Inferior parietal cortex (tissue), 1 donor: ENCODE measurements at regions not wholly inside any gene's neighbourhood (a gene's known extent, or its start where the extent isn't known, plus 50 kb on each side); places are given as distances from the start of the nearest gene placed in this dataset.

Experiments used
- DNase-seq: peaks from one replicate; pipeline ENCODE4 v3.0.0-alpha.2; 2016; ENCODE audit errors: extremely low spot score

DNA sequence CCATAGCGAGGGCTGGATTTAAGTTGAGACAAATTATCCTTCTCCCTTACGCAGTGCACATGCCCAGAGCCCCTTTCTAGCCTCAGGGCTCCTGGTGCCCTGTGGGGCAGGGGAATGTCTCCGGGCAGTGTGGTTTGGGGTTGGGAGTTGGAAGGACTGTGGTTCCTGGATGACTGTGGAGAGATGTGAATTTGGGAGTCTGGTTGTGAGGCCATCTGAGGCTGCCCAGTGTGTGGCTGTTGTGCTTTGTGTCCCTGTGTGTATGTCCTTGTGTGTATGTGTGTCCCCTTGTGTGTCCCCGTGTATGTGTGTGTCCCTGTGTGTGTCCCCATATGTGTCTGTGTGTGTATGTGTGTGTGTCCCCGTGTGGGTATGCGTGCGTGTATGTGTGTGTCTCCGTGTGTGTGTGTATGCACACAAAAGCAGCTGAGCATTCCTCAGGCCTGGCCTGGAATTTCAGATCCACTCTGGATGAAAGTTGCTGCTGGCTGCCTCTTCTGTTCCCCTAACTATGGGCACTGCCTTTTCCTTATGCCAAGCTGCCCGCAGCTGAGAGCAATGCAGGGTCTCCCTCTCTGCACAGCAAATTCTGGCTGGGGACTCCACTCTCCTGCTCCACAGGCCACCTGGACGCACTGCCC, 65.4 kb downstream of the UBIAD1 start:
- DNase-seq: no peak

DNA sequence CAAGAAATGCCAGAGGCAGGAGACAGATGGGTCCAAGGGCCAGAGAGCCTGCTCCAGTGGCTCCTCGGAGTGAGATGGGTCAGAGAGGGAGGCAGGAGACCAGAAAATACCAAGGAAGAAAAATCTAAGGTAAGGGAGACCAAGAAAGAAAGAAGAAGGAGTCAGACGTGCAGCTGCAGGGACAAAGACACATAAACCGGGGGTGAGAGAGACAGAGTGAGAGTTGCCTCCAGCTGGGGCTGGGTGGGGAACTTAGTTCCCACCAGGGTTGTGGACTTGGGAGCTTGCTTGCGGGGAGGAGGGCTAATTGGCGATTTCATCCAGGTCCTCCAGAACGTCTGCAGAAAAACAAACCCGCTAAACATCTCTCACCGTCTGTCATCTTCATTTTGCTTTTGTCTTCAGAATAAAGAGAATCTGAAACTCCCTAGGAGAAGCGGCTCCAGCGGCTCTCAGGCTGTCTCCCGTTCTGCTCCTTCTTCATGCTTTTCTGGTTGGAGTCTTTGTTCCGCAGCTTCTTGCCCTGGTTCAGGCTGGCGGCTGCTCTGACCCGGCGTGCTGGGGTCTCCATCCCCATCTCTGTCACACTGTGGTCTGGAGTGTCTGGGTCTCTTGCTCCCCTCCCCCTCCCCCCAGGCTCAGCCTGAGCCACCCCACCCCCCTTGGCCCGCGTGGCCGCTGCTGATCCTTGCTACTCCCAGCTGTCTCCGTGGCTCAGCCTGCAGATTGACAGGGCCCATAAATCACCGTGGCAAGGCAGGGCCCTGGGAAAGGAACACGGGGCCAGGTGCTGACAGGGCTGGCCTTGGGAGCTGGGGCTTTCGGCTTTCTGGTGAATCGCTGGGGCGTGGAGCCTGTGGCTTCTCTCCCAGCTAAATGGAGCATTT, 66.6 kb downstream of the UBIAD1 start:
- DNase-seq: no peak

DNA sequence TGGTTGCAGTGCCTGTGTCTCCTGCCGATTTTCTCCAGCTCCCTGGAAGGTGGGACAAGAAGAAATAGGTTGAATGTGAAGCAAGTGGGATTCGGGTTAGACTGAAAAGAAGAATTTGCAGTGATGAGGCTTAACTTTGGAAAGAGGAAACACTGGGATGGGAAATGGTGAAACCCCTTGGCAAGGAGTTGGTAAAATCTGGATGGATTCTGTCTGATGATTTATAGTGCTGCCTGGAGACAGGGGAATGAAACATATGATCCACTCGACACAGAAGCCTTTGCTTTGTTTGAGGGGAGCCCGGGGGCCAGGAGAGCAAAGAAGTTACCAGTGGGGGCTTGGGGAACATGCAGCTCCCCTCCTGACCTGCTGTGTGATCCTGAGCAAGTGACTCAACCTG, 67.2 kb downstream of the UBIAD1 start:
- no peak for DNase-seq

DNA sequence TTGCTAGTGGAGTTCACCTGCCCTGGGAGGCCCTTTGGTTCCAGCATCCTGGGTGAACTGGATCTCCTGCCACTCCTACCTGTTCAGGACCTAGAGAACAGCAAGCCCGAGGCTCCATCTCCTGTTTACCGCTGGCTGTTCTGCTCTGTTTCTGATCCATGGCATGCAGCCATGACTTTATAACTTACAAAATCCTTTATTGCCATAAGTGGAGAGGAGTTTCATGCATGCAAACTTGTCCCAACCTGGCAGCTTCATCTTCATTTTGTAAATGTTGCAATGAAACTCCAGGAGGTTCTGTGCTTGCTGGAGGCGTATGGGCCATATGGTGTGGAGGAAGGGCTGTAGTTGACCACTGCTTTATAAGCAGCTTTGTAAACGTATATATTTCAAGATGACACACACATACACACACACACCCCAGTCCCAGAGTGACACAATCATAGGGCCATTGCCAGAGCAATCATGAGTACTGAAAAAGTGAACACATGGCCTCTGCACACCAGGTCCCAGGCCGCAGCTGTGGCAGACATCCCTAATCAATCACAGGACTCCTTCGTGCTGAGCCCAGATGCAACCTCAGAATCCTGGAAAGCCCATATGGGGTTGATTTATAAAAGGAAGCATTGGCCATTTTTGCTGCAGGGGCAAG, 69.0 kb downstream of the UBIAD1 start:
- DNase-seq: peak; percentile 32

DNA sequence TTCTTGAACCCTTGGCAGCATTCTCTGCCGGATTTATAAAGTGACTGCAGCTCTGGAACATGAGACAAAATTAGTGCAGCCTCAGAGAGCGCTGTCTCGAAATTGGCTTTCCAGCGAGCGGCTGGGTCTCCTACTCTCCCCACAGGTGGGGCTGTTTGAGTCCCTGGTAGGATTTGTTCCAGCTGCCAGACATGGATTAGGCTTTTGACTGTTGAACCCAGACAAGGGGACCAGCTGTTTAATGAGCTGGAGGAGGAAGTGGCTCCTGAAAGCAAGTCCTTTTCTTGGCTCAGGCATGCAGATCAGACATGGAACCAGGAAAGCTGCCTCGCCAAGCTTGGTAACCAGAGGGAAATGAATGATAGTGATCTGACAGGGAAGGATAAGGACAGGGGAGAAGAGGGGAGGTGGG, 69.6 kb downstream of the UBIAD1 start:
- no peak for DNase-seq

DNA sequence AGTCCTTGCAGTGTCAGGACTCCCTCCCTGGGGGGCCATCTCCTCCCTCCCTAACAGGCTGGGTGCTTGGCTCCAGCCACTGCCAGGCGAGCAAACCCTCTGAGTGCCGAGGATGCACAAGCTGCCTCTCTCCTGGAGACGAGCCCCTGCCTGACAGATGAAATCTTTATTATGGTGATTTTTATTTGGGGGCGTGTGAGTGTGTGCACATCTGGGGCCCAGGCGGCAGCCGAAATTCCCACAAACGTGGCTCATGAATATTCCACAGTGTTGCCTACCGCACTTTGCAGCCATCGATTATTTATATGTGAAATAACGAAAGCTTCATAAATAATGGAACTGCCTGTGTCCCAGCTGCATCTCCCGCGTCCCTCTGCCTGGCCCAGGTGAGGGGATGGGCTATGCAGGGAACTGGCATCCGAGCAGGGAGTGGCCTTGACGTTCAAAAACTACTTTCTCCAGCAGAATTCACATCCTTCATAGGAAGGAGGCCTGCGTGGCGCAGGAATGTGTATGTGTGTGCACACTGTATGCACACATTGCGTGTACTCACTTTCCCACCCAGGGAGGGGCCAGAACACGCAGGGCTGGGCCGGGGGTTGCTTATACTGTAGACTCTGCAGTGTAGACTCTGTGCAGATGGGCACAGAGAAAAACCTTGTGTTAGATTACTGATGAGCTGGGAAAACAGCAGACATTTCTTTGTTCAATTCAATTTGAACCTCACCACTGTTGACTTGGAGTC, 73.1 kb downstream of the UBIAD1 start:
- DNase-seq: no peak

DNA sequence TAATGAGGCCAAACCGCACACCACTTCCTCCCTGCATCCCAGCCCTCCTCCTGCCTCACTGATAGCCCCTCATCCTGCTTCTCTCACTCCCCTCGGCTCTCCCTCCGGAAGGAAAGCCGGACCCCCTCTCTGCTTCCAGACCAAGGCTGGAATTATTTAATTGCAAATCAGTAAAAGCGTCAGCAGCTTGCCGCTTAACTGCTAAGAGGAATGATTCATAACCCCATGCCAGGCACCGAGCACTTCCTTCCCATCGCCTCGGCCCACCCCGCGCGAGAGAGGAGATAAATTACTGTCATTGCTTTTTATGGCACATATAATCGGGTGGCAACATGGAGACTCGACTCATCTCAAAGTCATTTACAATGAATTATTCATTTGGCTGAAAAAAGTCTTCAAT, 77.3 kb downstream of the UBIAD1 start:
- DNase-seq: no peak

DNA sequence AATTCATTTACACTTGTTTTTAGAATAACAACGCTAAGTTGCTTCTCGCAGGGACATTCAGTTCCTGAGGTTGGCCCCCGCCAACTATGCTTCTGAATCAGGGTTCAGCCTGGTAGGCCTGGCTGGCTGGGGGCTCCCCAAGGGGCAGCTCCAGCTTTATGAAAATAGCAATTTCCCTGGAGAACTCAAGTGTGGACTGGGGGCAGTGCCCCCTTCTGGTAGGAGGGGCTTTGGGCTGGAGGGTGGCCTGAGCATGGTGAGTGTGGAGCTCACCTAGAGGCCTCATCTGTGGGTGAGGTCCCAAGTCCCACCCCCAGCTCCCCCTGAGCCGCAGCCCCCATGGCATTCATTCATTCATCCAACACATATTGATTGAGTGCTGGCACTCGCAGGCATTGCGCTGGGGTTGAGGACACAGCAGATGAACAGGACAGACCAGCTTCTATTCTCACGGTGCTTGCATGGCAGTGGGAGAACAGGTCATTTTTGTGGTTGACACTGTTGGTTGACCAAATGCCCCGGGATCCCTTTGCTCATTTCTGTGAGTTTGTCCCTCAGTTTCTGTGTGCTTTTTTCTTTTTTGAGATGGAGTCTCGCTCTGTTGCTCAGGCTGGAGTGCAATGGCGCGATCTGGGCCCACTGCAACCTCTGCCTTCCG, 79.2 kb downstream of the UBIAD1 start:
- no peak for DNase-seq

DNA sequence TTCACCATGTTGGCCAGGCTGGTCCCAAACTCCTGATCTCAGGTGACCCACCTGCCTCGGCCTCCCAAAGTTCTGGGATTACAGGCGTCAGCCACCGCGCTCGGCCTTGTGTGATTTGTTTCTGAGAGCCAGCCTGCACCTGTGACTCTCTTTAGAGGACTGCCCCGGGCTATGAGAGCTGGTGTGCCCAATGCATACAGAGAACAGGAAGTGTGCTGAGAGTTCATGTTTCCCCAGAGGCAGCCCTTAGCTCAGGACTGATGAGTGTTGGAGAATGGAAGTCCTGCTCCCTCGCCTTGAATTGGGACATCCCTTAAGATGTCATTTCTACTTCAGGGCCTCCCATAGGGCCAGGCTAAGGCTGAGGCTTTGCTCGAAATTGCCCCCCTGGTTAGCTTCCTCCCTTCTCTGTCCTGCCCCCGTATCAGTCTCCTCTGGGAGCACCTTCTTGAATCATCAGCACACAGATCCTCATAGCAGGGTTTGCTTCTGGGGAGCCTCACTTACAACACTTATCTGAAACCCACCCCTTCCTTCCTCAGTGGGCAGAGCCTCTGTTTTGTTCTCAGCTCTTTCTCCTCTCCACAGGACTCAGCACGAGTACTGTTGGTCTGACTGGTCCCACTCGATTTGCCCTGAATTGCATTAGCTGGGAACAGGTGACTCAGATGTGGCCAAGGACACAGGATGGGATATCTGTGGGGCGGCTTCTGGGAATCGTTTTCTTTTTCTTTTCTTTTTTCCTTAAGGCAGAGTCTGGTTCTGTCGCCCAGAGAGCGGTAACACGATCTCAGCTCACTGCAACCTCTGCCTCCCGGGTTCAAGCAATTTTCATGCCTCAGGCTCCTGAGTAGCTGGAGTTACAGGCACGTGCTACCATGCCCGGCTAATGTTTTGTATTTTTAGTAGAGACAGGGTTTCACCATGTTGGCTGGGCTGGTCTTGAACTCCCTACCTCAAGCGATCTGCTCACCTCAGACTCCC, 80.1 kb downstream of the UBIAD1 start:
- DNase-seq: no peak

DNA sequence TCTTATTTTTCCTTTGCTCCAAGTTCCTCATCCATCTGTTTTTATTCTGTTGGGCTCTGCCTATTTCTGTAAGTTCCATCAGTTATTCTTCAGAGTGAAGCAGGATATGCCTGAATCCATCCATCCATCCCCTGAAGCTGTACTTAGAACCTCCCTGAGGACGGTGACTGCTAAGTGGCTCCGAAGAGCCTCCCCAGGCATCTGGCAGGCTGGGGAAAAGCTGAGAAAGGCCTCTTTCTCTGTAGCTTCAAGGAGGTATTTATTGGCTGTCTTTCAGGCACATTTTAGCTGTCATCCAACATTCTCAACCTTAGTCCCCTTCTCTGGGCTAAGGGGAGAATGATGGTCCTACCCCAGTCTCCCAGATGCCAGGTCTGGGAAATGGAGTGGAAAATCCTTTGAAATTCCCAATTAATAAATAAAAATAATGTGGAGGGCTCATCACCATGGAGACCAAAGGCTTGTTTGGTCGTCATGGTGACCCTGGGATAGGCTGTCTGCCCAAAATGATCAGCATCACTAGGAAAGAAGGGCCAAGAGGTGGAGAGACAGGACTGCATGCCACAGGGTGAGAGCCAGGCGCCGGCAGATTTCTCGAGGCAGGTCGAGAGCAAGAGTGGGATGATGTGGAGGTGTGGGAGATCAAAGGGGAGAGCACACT, 82.0 kb downstream of the UBIAD1 start:
- peak; percentile 45 for DNase-seq

DNA sequence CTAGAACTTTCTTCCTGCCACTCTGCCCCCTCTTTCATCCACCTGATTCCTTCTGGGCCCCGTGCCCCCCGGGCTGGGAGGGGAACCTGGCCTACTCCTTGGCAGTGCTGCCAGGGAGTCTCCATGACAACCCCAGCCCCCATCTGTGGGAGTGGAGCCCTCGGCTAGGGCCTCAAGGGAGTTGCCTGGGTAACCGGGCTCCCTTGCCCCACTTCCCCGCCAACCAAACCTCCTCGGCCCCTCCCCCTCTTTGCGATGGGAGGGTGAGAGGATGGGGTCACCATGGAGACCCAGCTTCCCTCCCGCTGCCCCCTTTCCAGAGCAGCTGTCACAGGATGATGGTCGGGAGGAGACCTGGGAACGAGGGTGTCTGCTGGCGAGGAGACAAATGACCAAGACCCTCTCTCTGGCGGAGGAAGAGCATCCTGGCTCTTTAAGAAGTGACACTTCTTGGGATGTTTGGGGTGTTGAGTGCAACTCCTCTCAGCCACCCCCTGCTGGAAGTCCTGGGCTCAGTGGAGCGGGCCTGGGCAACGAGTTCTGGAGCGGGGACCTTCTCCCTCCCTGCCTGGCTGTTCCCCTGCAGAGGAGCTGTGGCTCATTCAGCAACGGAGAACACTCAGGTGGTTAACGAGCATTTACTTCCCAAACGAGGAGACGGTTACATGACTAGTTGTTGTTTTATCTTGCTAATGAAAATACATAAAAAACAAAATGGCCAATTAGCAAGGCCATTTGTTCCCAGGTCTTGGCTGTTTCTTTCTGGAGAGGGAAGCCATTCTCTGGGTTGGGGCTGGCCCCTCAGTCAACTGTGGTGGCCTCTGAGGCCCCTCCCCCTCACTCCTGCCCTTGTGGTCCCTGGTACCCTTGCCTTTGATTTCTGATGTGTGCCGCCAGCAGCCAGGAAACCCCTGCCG, 82.8 kb downstream of the UBIAD1 start:
- peak; percentile 55 for DNase-seq

DNA sequence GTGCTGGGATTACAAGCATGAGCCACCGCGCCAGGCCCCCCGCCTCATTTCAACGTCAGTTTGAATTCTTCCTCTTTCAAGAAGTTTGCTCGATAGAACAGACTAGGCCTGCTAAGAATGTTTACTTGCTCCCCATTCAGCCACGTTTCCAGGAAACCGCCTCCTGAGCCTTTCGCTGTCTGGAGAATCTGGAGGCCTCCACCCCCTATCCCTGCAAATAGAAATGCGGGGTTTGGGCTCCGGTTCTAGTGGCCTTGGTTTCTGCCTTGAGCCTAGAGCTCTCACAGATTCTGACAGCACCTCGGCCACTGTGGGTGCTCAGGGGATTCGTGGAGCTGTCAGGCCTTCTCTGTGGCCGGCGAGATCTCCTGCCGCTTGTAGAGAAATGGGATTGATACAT, 84.3 kb downstream of the UBIAD1 start:
- DNase-seq: no peak

DNA sequence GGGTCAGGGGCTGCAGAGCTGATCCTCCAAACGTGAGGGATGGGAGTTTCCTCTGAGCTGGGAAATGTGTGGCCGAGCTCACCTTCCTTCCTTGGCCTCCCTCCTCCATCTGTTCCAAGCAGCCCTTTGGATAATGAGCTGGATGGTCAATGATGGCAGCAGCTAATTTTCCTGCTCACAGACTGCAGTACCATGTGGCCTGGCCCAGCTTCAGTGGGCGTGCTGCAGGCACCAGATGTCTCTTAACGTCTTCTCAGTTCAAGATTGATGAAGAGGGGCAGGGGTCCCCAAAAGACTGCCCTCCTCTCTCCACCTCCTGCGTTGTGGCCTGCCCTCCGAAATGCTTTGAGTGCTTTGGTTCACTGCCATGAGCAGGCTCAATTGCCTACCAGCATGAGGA, 86.0 kb downstream of the UBIAD1 start:
- DNase-seq: no peak

DNA sequence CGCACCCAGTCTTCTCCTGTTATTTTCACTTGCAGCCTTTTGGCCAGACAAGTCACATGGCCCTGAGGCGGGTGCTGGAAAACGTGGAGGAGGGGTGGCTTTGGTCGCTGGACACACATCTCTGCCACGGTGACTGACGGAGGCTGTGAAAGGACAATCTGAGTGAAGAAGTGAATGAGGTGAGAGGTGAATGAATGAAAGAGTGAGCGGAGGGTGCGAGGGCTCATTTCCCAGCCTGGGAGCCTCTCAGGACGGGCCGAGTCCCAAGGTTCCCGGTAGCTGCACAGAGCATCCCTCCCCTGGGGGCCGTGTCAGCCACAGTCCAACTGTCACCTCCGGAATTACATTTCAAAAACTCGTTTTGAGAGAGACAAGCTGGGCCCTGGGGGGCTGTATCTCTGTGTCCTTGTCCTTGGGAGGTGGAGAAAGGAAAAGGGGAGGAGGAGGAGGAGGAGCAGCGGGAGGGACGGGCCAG, 89.6 kb downstream of the UBIAD1 start:
- no peak for DNase-seq

DNA sequence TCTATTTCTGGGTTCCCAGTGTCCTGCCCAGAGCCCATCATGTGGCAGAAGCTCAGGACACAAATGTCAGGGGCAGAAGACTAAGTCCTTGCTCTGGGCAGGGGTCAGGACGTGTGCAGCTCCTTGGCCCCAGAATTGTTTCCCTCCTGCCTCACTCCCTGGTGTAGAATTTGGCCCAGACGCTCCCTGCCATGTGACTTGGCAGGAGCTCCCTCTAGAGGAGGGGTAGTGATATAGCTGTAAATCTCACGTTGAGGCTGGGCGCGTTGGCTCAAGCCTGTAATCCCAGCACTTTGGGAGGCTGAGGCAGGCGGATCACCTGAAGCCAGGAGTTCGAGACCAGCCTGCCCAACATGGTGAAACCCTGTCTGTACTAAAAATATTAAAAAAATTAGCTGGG, 91.2 kb downstream of the UBIAD1 start:
- DNase-seq: no peak

DNA sequence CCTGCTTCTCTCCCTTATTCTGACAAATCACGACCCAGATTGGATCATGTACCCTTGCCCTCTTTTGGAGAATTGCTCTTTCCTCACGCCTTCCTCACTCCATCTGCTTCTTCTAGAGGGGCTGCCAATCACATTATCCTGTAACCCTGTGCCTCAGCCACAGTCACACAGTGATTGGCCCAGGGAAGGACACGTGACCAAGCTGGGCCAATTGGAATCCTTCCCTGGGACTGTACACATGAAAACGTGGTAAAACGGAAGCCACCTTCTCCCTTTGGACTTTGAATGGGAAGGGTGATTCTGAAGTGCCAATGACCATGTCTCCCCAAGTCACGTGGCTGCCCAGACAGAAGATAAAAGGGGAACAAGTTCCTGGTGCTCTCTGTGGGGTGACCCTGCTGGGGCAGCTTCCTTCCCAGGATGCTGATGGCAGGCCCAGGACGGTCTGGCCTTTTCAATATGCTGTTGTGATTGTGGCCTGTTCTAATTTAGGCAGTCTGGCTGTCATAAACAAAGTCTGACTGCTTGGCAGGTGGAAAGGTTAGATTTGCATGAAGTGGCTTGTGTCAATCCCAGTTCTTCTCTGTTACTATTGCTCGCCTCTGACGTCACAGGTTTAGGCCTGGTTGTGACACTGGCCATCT, 92.9 kb downstream of the UBIAD1 start:
- DNase-seq: no peak

DNA sequence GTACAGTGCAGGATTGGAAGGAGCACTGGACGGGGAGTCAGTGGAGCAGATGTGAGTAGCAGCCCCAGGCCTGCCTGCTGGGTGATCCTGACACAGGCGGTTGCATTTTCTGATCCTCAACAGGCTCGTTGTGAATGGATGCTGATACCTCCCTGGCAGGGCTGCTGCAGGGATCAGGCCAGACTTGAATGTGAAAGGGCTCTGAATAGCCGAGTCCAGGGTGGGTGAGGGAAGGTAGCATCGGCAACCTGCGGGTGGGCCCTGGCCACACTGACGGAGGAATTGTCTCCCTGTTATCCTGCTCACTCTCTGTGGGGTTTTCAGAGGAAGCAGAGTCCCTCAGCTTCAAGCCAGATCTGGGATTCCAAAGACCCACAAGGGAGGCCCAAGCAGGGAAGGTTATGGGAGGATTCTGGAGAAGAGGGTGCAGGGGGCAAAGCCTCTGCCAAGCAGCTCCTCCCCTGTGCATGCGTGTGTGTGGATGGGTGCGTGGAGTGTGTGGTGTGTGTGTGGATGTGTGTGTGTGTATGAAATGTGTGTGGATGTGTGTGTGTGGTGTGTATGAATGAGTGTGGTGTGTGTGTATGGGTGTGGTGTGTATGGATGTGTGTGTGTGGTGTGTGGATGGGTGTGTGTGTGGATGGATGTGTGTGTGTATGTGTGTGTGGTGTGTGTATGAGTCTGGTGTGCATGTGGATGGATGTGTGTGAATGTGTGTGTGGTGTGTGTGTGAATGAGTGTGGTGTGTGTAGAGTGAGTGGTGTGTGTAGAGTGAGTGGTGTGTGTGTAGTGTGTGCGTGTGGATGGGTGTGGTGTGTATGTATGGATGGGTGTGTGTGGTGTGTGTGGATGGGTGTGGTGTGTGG, 100.3 kb downstream of the UBIAD1 start:
- DNase-seq: no peak
